NCI-H526 (cell line): ENCODE measurements at regions not wholly inside any gene's neighbourhood (a gene's known extent, or its start where the extent isn't known, plus 50 kb on each side); places are given as distances from the start of the nearest gene placed in this dataset.
"Not testable (repeated sequence)": the region's sequence is repeated elsewhere in the genome, so short reads cannot be mapped to it uniquely, and the experiment has no call there.

Source experiments
- DNase-seq, 2 experiments: peaks; one replicate each; lab custom pipeline; 2025; lab: John Stamatoyannopoulos, UW

- DNase-seq: peak in 1 of 2 experiments; percentile 34
These were observed 568.9 kb upstream of the ACVR2A start for GRCh38 chr2:147275943-147276342.

DNA sequence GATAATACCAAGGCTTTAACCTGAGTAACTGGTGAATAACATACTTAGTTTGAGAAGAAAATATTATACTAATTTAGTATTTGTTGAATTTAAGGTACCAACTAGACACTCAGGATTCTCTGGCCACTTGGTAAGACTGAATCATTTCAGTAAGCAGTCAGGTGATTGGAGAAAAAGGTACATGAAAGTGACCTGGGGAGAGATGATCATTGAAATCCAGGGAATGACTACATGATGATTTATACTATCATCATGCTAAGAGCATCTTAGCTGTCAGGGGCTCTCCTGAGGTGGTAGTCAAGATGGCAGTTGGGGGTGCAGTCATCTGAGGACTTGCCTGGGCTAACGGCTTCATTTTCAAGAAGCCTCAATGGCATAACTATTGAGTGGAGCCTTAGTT is 571.2 kb upstream of the ACVR2A start:
- DNase-seq: no peak

GRCh38 chr2:147273106-147273505 is 571.7 kb upstream of the ACVR2A start:
- no peak for DNase-seq

DNA sequence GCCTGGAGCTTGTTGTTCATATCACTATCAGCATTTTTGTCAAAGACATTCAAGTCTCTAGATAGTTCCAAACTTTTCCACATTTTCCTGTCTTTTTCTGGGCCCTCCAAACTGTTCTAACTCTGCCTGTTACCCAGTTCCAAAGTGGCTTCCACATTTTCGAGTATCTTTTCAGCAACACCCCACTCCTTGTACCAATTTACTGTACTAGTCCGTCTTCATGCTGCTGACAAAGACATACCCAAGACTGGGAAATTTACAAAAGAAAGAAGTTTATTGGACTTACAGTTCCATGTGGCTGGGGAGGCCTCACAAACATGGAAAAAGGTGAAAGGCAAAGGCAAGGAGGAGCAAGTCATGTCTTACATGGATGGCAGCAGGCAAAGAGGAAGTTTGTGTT is 575.2 kb upstream of the ACVR2A start:
- not testable (repeated sequence) for DNase-seq

DNA sequence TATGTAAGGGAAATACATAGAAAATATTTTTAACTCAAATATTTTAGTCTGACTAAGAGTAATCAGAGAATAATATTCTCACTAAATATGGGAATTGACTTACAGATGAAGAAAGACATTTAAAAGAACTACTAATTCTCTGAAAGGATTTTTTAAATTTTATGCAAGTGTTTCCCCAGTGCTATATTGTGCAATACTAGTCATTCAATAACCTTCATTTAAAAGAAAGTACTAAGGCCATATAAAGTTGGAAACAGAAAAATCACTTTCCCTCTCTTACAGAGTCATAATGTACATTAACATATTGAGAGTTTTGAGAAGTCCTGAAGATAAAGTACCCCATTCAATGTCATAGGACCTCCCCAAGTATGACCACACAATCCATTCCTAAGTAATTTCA is 584.6 kb upstream of the ACVR2A start:
- DNase-seq: no peak

DNA sequence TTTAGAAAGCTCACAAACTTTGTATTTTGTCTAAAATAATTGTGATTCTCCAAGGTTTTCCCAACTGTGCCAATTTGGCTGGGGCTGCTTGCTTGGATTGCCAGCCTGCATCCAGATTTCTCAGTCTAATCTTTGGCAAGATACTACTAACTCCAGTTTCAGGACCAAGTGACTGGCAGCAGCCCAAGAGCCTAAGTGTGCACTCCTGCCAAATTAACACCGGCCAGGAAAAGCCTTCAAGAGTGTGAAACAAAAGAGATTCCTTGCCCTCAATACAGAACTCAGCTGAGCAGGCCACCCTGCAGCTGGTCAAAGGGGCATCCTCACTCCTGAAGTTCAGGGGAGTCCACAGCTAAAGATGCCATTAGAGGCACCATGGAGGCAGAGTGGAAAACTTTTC is 589.0 kb upstream of the ACVR2A start:
- DNase-seq: no peak

DNA sequence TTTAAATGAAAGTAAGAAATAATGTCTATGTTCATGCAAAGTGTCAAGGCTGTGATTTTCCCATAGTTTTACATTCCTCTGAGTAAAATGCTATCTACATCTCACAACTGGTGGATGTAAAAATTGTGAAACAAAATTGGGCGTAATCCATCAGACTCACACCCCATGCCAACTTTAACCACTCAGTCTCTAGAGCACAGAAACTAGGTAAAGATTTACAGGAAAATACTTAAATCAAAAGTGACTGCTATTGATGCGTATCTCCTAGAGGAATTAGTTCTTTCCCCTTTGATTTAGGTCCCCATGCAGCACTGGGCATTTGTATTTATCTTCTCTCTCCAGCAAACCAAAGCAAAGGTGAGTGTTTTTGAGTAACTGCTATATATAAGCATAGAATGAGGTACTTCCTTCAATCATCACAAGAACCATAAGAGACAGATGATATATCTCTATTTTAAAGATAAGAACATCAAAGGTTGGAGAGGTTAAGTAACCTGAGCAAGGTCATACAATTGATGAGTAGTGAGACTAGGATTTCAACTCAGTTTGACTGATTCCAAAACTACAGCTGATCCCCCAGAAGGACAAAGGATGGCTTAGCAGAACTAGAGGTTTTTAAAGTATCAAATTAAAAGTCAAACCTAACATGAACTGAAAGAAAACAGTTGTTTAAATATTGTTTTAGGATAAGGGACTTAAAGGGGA is 594.0 kb upstream of the ACVR2A start:
- no peak for DNase-seq

DNA sequence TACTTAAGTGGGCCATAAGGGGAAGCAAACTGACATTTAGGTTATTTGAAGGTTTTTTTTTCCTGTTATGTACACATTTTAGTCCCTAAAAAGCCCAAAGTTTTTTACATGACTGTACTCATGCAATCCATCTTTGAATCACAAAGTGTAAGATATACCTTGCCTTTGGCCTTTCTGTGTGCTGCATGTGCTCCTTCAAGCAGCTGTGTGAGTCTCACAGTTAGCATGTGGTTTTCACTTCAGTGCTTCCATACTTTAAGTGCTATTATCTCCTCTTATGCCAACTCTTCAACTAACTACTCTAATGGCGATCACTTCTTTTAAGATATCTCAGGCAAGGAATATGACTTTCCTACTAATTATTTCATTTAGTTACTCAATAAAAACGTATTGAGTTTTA is 597.1 kb upstream of the ACVR2A start:
- DNase-seq: no peak

- no peak for DNase-seq
These were observed 602.4 kb upstream of the ACVR2A start for GRCh38 chr2:147242445-147242844.

- peak in 1 of 2 experiments; percentile 32 for DNase-seq
These were observed 608.2 kb upstream of the ACVR2A start for GRCh38 chr2:147236601-147237000.

- no peak for DNase-seq
These were observed 612.6 kb upstream of the ACVR2A start for GRCh38 chr2:147232225-147232669.

DNA sequence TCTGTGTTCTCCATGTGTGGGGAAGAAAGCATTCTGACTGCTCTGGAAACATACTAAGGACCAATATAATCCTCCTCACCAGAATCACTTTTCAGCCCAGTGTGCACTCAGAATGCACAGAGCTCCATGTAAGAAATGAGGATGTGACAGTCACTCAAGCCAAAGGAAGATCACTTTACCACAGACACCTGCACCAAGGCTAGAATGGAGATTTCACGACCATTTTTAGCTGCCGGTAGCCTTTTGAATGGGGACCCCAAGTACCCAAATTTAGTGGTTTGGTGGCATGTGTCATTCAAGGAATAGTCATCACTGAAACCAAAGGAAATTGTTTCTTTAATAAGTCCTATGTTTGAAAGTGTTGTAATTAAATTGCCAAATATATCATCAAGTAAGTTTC is 613.2 kb upstream of the ACVR2A start:
- no peak for DNase-seq

- no peak for DNase-seq
These were observed 613.7 kb upstream of the ACVR2A start for GRCh38 chr2:147231081-147231480.

- DNase-seq: no peak
These were observed 617.5 kb upstream of the ACVR2A start for GRCh38 chr2:147227313-147227712.

DNA sequence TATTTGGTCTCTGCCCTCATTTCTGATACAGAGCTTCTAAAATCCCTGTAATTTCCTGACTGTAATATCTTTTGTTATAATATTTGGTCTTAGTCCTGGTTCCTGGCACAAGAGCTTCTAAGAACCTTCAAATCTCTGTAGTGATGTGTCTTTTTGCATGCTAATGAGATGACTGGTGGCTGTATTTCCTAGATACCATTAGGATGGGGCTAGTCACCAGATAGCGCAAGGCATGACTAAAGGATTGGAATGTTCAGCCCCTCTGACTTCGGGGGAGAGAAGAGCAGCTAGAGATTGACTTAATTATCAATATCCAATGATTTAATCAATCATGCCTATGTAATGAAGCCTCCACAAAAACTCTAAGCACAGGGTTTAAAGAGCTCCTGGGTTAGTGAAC is 620.8 kb upstream of the ACVR2A start:
- no peak for DNase-seq

GRCh38 chr2:147223553-147224060 is 621.2 kb upstream of the ACVR2A start:
- no peak for DNase-seq

DNA sequence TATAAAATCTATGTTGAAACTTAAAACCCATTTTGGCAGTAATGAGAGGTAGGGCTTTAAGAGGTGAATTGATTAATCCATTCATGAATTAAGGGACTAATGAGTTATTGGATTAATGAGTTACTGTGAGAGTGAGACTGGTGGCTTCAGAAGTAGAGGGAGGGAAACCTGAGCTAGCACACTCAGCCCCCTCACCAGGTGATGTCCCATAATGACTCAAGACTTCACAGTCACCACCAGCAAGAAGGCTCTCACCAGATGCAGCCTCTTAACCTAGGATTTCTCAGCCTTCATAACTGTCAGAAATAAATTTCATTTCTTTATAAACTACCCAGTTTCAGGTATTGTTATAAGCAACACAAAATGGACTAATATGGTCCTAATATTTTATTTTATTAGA is 621.7 kb upstream of the ACVR2A start:
- DNase-seq: no peak

DNA sequence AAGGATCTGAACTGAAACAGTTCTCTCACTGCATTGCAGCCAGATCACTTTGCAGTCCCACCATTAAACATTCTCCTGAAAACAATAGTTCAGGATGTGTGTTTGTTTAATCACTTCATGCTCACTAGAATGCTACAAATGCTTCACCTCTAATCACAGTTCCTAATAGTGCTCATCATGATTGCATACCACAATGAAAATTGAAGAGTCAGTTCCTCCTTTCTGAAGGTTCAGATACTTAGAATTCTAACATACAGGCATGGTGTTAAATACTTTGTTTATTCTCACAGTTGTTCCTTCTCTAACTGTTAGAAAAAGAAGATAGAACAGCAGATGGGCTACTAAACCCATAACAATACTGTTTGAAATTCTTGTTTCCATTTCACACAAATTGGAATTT is 622.3 kb upstream of the ACVR2A start:
- no peak for DNase-seq

GRCh38 chr2:147214914-147215313 is 629.9 kb upstream of the ACVR2A start:
- DNase-seq: no peak

DNA sequence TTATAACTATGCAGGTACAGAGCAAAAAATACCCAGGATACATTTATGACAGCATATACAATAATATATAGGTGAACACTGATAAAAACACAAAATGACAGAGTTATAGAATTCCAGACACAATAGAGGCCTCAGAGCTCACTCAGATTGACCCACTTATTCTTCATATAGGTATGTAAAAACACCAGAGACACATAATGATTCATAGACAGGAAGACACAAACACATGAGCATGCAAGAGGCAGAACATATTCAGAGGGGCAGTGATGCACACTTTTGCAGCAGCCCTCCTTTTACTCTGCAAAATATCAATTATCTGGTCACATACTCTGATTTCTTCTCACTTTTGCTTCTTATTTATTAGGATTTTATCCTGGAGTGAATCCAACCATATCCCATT is 633.3 kb upstream of the ACVR2A start:
- no peak for DNase-seq

GRCh38 chr2:147204102-147204501 is 640.7 kb upstream of the ACVR2A start:
- DNase-seq: no peak

GRCh38 chr2:147198651-147199171 is 646.1 kb upstream of the ACVR2A start:
- DNase-seq: no peak

DNA sequence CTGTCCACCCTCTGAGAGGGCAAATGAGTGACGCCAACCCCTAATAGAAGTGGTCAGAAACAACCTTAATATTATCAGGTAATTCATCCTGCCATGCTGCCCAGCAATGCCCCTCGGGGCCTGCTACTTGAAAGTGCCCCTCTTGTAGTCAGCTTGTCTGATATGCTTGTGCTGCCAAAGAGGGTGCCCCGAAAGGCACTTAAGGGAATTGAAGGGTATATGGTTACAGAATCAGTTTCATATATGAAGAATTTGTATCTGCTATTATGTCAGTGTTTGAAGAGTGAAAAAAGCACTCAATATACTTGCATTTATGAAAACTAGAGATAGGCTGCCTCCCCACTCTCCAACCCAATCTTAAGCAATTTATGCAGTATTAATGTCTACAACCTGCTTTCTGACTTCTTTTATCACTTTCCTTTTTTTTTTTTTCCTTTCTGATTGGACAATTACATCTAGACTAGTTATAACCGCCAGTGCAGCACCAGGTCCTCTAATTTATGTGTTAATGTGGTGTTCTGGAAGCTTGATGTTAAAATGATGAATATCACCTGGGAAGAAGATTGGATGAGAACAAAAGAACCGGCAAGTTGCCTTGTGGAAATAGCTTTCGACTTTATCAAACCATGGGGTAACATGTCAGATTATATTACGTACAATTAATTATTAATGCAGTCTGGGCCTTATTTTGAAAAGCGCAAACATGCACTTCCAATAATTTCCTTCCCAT is 646.9 kb upstream of the ACVR2A start:
- no peak for DNase-seq
